Gastrocnemius medialis (tissue), 4 donors: ENCODE measurements at regions not wholly inside any gene's neighbourhood (a gene's known extent, or its start where the extent isn't known, plus 50 kb on each side); places are given as distances from the start of the nearest gene placed in this dataset.

Source experiments
- POLR2A ChIP-seq, 2 donors: fragments of 450-650 bp; IDR thresholded peaks; one replicate each; pipeline ENCODE4 v1.6.1; 2017; ENCODE audit warnings: antibody characterized with exemption in 2 of 2, mild to moderate bottlenecking in 2 of 2, moderate library complexity in 2 of 2
- TF ChIP-seq, protein P1 (sequence below), 5 experiments: fragments of 450-650 bp in 3 of 5; fragments of 200-600 bp in 2 of 5; sonication (generic) in 2 of 5; IDR thresholded peaks in 4 of 5; conservative IDR thresholded peaks in 1 of 5; 1 replicate in 4 of 5; 2 replicates in 1 of 5; pipeline ENCODE4 v1.5.1; 2016 to 2019; ENCODE audit warnings: antibody characterized with exemption in 5 of 5, mild to moderate bottlenecking in 3 of 5, moderate library complexity in 3 of 5

DNA sequence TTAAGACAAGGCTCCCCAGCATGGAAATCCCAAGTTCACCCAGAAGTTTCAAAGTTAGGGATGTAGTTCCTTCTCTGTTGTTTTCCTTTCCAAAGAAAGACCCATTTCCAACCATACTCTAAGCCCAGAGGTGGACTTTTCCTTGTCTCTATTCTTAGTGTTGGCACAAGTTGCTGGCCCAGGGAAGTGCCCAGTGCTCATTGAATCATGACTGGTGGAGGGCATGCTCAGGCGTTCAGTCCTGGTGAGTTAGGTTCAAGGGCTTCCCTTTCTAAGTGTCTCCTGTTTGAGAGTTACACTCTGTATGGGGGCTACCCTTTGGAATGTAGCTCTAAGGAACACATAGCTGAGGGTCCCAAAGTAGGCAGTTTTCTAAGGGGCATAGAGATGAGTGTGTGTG is 389.5 kb downstream of the KCNRG start:
- TF ChIP-seq, protein P1, sequence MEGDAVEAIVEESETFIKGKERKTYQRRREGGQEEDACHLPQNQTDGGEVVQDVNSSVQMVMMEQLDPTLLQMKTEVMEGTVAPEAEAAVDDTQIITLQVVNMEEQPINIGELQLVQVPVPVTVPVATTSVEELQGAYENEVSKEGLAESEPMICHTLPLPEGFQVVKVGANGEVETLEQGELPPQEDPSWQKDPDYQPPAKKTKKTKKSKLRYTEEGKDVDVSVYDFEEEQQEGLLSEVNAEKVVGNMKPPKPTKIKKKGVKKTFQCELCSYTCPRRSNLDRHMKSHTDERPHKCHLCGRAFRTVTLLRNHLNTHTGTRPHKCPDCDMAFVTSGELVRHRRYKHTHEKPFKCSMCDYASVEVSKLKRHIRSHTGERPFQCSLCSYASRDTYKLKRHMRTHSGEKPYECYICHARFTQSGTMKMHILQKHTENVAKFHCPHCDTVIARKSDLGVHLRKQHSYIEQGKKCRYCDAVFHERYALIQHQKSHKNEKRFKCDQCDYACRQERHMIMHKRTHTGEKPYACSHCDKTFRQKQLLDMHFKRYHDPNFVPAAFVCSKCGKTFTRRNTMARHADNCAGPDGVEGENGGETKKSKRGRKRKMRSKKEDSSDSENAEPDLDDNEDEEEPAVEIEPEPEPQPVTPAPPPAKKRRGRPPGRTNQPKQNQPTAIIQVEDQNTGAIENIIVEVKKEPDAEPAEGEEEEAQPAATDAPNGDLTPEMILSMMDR (IDR thresholded peaks at IDR 0.05 in 4 of 5, conservative IDR thresholded peaks at IDR 0.05 in 1 of 5), result no peak
- TF ChIP-seq POLR2A (IDR thresholded peaks at IDR 0.05), result no peak
